OCI-LY3 (cell line): ENCODE measurements at regions not wholly inside any gene's neighbourhood (a gene's known extent, or its start where the extent isn't known, plus 50 kb on each side); places are given as distances from the start of the nearest gene placed in this dataset.

Experiments used
- EZH2phosphoT487 ChIP-seq: fragments of 200-600 bp; shearing (Covaris generic); IDR thresholded peaks from 2 replicates; pipeline ENCODE4 v1.6.1; 2018; ENCODE audit warnings: antibody characterized with exemption, mixed run types, low read depth
- TF ChIP-seq, protein P1 (sequence below): fragments of 200-600, 300-600 bp; sonication (generic); IDR thresholded peaks from 2 replicates; pipeline ENCODE4 v1.5.1; 2014; ENCODE audit warnings: antibody characterized with exemption, low read length, low read depth

DNA sequence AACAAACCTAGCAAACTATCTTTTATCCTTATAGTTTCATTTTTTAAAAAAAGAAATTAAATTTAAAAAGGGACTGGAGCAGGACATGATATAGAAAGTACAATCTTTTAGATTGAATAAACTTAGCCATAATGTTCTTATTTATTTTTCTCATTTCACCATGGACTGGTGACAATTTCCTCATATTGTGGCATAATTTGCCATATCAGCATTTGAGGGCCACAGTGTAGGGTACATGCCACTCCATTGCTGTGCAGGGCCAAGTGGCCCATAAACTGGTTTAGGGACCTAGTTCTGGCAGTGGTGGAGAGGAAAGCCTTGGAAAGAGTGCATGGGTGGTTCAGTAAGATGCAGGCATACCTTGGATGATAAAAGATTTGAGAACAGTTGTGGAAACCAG is 232.9 kb upstream of the ELL2 start:
- TF ChIP-seq, protein P1, sequence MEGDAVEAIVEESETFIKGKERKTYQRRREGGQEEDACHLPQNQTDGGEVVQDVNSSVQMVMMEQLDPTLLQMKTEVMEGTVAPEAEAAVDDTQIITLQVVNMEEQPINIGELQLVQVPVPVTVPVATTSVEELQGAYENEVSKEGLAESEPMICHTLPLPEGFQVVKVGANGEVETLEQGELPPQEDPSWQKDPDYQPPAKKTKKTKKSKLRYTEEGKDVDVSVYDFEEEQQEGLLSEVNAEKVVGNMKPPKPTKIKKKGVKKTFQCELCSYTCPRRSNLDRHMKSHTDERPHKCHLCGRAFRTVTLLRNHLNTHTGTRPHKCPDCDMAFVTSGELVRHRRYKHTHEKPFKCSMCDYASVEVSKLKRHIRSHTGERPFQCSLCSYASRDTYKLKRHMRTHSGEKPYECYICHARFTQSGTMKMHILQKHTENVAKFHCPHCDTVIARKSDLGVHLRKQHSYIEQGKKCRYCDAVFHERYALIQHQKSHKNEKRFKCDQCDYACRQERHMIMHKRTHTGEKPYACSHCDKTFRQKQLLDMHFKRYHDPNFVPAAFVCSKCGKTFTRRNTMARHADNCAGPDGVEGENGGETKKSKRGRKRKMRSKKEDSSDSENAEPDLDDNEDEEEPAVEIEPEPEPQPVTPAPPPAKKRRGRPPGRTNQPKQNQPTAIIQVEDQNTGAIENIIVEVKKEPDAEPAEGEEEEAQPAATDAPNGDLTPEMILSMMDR: no peak
- no peak for TF ChIP-seq EZH2phosphoT487
